ENCODE measurements at regions not wholly inside any gene's neighbourhood (a gene's known extent, or its start where the extent isn't known, plus 50 kb on each side); places are given as distances from the start of the nearest gene placed in this dataset.

DNA sequence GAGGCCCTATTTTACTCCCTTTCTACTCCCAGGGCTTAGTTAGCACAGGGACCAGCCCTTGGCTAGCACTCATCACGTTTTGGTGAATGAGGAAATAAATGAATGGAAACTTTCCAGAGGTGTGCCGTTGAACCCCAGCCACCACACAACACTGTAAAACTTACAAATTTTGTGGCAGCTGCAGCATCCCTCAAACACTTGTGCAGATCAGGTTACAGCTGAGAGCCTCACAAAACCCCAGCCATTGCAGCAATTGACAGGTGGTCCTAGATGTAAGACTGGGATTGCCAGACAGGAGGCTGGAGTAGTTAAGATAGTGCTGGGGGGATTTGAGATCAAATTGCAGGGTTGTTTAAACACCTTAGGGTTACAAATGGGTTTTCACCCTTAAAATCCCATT lies 482.2 kb upstream of the KIF2A start:
- H3K27ac ChIP-seq: no peak overlapping the region
- TF ChIP-seq CTCF (IDR thresholded peaks at IDR 0.05): no peak
- H3K4me3 ChIP-seq: no peak overlapping the region
- no peaks in the 10 kb centered on the region for H3K27me3 ChIP-seq (ENCODE audit: low read depth)
- no peaks in the 10 kb centered on the region for H3K4me1 ChIP-seq
- no peaks in the 10 kb centered on the region for H3K9me3 ChIP-seq
- intact Hi-C loops (cut with DNase I): no loop called here
- DNase-seq (no peak), ATAC-seq (no peak)
- H3K36me3 ChIP-seq: no peaks in the 10 kb centered on the region

- no peaks in the 10 kb centered on the region for H3K4me1 ChIP-seq
- ATAC-seq: no peak
- intact Hi-C loops (cut with DNase I): no loop called here
- no peaks in the 10 kb centered on the region for H3K9me3 ChIP-seq
- DNase-seq: no peak
- H3K27ac ChIP-seq: no peak overlapping the region
- TF ChIP-seq CTCF (IDR thresholded peaks at IDR 0.05): no peak
- H3K4me3 ChIP-seq: no peak overlapping the region
- no peaks in the 10 kb centered on the region for H3K27me3 ChIP-seq (ENCODE audit: low read depth)
- no peaks in the 10 kb centered on the region for H3K36me3 ChIP-seq
Measured at GRCh38 chr5:61824396-61824795, 481.6 kb upstream of the KIF2A start.

- H3K36me3 ChIP-seq: no peaks in the 10 kb centered on the region
- no peak for ATAC-seq
- TF ChIP-seq CTCF (IDR thresholded peaks at IDR 0.05): no peak
- no peaks in the 10 kb centered on the region for H3K9me3 ChIP-seq
- no peak overlapping the region for H3K4me3 ChIP-seq
- DNase-seq: no peak
- H3K4me1 ChIP-seq: no peaks in the 10 kb centered on the region
- intact Hi-C loops (cut with DNase I): no loop called here
- no peak overlapping the region for H3K27ac ChIP-seq
- no peaks in the 10 kb centered on the region for H3K27me3 ChIP-seq (ENCODE audit: low read depth)
Measured at GRCh38 chr5:61827445-61827975, 478.5 kb upstream of the KIF2A start.

- no peak for TF ChIP-seq CTCF (IDR thresholded peaks at IDR 0.05)
- H3K27me3 ChIP-seq (ENCODE audit: low read depth): no peaks in the 10 kb centered on the region
- intact Hi-C loops (cut with DNase I): no loop called here
- no peak for ATAC-seq
- no peak for DNase-seq
- H3K27ac ChIP-seq: no peak overlapping the region
- no peaks in the 10 kb centered on the region for H3K36me3 ChIP-seq
- no peaks in the 10 kb centered on the region for H3K4me1 ChIP-seq
- no peaks in the 10 kb centered on the region for H3K9me3 ChIP-seq
- H3K4me3 ChIP-seq: no peak overlapping the region
Measured at GRCh38 chr5:61828856-61829255, 477.1 kb upstream of the KIF2A start.

DNA sequence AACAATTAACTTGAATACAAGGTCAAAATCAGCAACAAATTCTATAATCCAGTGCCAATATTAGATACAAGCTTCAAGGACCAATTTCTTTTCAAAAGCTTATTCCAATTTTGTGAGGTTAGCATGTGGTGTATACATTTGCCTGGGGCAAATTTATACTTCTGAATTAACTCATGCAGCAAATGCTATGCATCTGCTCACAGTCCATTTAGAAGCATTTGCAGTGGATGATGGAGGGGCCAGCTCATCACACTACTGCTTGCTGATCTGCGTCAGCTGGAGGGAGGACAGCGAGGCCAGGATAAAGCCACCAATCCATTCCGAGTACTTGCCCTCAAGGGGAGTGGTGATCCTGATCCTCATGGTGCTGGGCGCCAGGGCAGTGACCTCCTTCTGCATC lies 474.3 kb upstream of the KIF2A start:
- Histone ChIP-seq H3K9me3 (no peaks in the 10 kb centered on the region), H3K36me3 (no peaks in the 10 kb centered on the region), H3K4me1 (no peaks in the 10 kb centered on the region), H3K27me3 (ENCODE audit: low read depth) (no peaks in the 10 kb centered on the region), H3K27ac (no peak overlapping the region), H3K4me3 (no peak overlapping the region)
- ATAC-seq (no peak), DNase-seq (no peak)
- no peak for TF ChIP-seq CTCF (IDR thresholded peaks at IDR 0.05)
- intact Hi-C loops (cut with DNase I): no loop called here

DNA sequence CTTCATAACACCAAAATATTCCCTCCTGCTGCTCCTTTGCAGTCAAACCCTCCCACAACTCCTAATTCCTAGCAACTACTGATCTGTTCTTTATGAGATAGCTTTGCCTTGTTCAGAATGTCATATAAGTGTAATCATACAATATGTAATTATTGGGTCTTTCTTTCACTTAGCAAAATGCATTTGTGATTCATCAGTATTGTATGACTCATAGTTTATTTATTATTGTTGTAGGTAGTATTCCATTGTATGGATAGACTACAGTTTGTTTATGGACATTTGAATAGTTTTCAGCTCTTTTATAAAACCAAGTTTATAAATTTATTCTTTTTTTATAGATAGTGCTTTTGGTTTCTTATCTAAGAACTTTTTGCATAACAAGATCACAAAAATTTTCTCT lies 468.2 kb upstream of the KIF2A start:
- H3K9me3 ChIP-seq: no peaks in the 10 kb centered on the region
- H3K4me1 ChIP-seq: no peaks in the 10 kb centered on the region
- no peaks in the 10 kb centered on the region for H3K27me3 ChIP-seq (ENCODE audit: low read depth)
- TF ChIP-seq CTCF (IDR thresholded peaks at IDR 0.05): no peak
- no peaks in the 10 kb centered on the region for H3K36me3 ChIP-seq
- ATAC-seq (no peak), DNase-seq (no peak)
- no peak overlapping the region for H3K27ac ChIP-seq
- intact Hi-C loops (cut with DNase I): no loop called here
- no peak overlapping the region for H3K4me3 ChIP-seq

All from lower lobe of right lung (tissue), 2 donors.